Gastrocnemius medialis (tissue), 4 donors: ENCODE measurements at regions not wholly inside any gene's neighbourhood (a gene's known extent, or its start where the extent isn't known, plus 50 kb on each side); places are given as distances from the start of the nearest gene placed in this dataset.

Experiments used
- POLR2A ChIP-seq, 2 donors: fragments of 450-650 bp; IDR thresholded peaks; one replicate each; pipeline ENCODE4 v1.6.1; 2017; ENCODE audit warnings: antibody characterized with exemption in 2 of 2, mild to moderate bottlenecking in 2 of 2, moderate library complexity in 2 of 2
- TF ChIP-seq, protein P1 (sequence below), 5 experiments: fragments of 450-650 bp in 3 of 5; fragments of 200-600 bp in 2 of 5; sonication (generic) in 2 of 5; IDR thresholded peaks in 4 of 5; conservative IDR thresholded peaks in 1 of 5; 1 replicate in 4 of 5; 2 replicates in 1 of 5; pipeline ENCODE4 v1.5.1; 2016 to 2019; ENCODE audit warnings: antibody characterized with exemption in 5 of 5, mild to moderate bottlenecking in 3 of 5, moderate library complexity in 3 of 5

DNA sequence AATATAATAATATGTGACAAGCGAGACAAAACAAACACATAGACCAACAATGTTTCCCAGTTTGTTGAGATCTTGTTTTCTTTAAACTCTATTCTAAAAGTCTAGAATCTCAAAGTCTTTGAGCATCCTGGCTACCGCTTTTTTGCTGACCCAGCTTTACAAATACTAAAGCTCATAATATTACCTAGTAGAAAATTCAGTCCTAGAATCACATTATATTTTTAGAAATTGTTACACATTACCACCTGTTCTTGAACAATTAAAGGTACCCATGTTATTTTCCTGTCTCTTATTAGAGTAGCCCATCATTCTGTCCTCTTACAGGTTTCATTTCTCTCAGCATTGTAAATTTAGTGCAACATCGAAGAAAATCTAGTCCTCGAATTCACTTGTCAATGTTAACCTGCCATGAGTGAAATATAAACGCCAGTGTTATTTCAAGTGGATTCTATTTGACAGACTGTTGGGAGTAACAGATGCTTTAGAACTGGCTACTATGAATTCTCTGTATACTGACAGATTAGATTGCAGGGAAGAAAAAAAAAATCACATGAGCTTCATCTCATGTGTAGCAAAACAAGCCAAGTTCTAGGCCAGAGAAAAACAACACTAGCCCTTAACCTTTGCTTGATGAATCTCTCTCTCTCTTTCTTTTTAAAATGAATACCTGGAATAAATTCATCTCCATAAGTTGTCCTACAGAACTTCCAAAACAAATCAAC is 851.2 kb upstream of the ADAMTS5 start:
- TF ChIP-seq, protein P1, sequence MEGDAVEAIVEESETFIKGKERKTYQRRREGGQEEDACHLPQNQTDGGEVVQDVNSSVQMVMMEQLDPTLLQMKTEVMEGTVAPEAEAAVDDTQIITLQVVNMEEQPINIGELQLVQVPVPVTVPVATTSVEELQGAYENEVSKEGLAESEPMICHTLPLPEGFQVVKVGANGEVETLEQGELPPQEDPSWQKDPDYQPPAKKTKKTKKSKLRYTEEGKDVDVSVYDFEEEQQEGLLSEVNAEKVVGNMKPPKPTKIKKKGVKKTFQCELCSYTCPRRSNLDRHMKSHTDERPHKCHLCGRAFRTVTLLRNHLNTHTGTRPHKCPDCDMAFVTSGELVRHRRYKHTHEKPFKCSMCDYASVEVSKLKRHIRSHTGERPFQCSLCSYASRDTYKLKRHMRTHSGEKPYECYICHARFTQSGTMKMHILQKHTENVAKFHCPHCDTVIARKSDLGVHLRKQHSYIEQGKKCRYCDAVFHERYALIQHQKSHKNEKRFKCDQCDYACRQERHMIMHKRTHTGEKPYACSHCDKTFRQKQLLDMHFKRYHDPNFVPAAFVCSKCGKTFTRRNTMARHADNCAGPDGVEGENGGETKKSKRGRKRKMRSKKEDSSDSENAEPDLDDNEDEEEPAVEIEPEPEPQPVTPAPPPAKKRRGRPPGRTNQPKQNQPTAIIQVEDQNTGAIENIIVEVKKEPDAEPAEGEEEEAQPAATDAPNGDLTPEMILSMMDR (IDR thresholded peaks at IDR 0.05 in 4 of 5, conservative IDR thresholded peaks at IDR 0.05 in 1 of 5), result no peak
- TF ChIP-seq POLR2A (IDR thresholded peaks at IDR 0.05), result no peak
